Ectodermal cell (in vitro differentiated cells): ENCODE measurements at regions not wholly inside any gene's neighbourhood (a gene's known extent, or its start where the extent isn't known, plus 50 kb on each side); places are given as distances from the start of the nearest gene placed in this dataset.

Source experiments
- H3K27ac ChIP-seq: 2 replicates; pipeline ENCODE4 v1.7.0; 2013; ENCODE audit warnings: mild to moderate bottlenecking, low read depth, low read length; ENCODE audit not compliant: insufficient read depth, poor library complexity, severe bottlenecking
- H3K27me3 ChIP-seq: 2 replicates; pipeline ENCODE4 v1.7.0; 2013; ENCODE audit warnings: mild to moderate bottlenecking, low read length; ENCODE audit not compliant: insufficient read depth, control insufficient read depth, poor library complexity, severe bottlenecking
- H3K36me3 ChIP-seq: one replicate; pipeline ENCODE4 v1.7.0; 2013; ENCODE audit warnings: low read length; ENCODE audit not compliant: control insufficient read depth, insufficient read depth
- H3K4me1 ChIP-seq: one replicate; pipeline ENCODE4 v1.7.0; 2013; ENCODE audit warnings: low read length; ENCODE audit not compliant: control insufficient read depth, insufficient read depth
- H3K4me3 ChIP-seq: 2 replicates; pipeline ENCODE4 v1.7.0; 2013; ENCODE audit warnings: low read depth, low read length, control low read depth; ENCODE audit not compliant: insufficient read depth
- H3K9me3 ChIP-seq: 2 replicates; pipeline ENCODE4 v1.7.0; 2013; ENCODE audit warnings: mild to moderate bottlenecking, low read length, moderate library complexity; ENCODE audit not compliant: control insufficient read depth
- WGBS, 2 experiments: methylation state at CpG; one replicate each; pipeline ENCODE4 v1.1.7; 2013; ENCODE audit warnings: missing lambda C conversion rate in 2 of 2; 5-methylcytosine and 5-hydroxymethylcytosine counted together

- Histone ChIP-seq H3K9me3 (no peaks in the 10 kb centered on the region), H3K4me3 (no peak overlapping the region), H3K27me3 (no peaks in the 10 kb centered on the region), H3K4me1 (peaks cover 9% of the 10 kb centered on the region), H3K36me3 (no peaks in the 10 kb centered on the region), H3K27ac (no peak overlapping the region)
- WGBS, 2 experiments, result 77 to 83% methylated on average over 2 of the region's 2 CpGs
Measured at GRCh38 chr15:69898243-69898642, 199.5 kb downstream of the TLE3 start.

GRCh38 chr15:69902414-69903062, 195.2 kb downstream of the TLE3 start:
- no peak overlapping the region for H3K4me3 ChIP-seq
- H3K27ac ChIP-seq, result no peak overlapping the region
- 93 to 97% methylated on average over 7 of the region's 7 CpGs for WGBS, 2 experiments
- no peaks in the 10 kb centered on the region for H3K4me1 ChIP-seq
- no peaks in the 10 kb centered on the region for H3K27me3 ChIP-seq
- no peaks in the 10 kb centered on the region for H3K36me3 ChIP-seq
- H3K9me3 ChIP-seq, result no peaks in the 10 kb centered on the region

- WGBS, 2 experiments, result 79 to 82% methylated on average over 10 to 11 of the region's 11 CpGs
- H3K27ac ChIP-seq, result no peak overlapping the region
- no peaks in the 10 kb centered on the region for H3K27me3 ChIP-seq
- H3K4me1 ChIP-seq, result no peaks in the 10 kb centered on the region
- no peaks in the 10 kb centered on the region for H3K36me3 ChIP-seq
- H3K4me3 ChIP-seq, result no peak overlapping the region
- no peaks in the 10 kb centered on the region for H3K9me3 ChIP-seq
Measured at GRCh38 chr15:69903470-69904469, 193.9 kb downstream of the TLE3 start.

- 87 to 92% methylated on average over 10 to 11 of the region's 11 CpGs for WGBS, 2 experiments
- H3K27ac ChIP-seq, result no peak overlapping the region
- H3K9me3 ChIP-seq, result no peaks in the 10 kb centered on the region
- H3K4me1 ChIP-seq, result peaks cover 22% of the 10 kb centered on the region
- no peak overlapping the region for H3K4me3 ChIP-seq
- no peaks in the 10 kb centered on the region for H3K36me3 ChIP-seq
- no peaks in the 10 kb centered on the region for H3K27me3 ChIP-seq
Measured at GRCh38 chr15:69906256-69907185, 191.2 kb downstream of the TLE3 start.

GRCh38 chr15:69908060-69908459, 189.7 kb downstream of the TLE3 start:
- Histone ChIP-seq H3K27me3 (peaks cover 5% of the 10 kb centered on the region), H3K9me3 (no peaks in the 10 kb centered on the region), H3K4me3 (no peak overlapping the region), H3K27ac (no peak overlapping the region), H3K4me1 (peaks cover 27% of the 10 kb centered on the region), H3K36me3 (no peaks in the 10 kb centered on the region)
- WGBS, 2 experiments, result 96 to 97% methylated on average over 1 of the region's 1 CpG

- Histone ChIP-seq H3K4me1 (peaks cover 35% of the 10 kb centered on the region), H3K4me3 (no peak overlapping the region), H3K27me3 (peaks cover 7% of the 10 kb centered on the region), H3K36me3 (no peaks in the 10 kb centered on the region), H3K9me3 (no peaks in the 10 kb centered on the region), H3K27ac (no peak overlapping the region)
- 92% methylated on average over 15 of the region's 15 CpGs for WGBS, 2 experiments
Measured at GRCh38 chr15:69908590-69909420, 188.9 kb downstream of the TLE3 start.

- Histone ChIP-seq H3K4me1 (peaks cover 46% of the 10 kb centered on the region), H3K9me3 (no peaks in the 10 kb centered on the region), H3K27me3 (peaks cover 10% of the 10 kb centered on the region), H3K27ac (no peak overlapping the region), H3K36me3 (no peaks in the 10 kb centered on the region), H3K4me3 (no peak overlapping the region)
- 80 to 82% methylated on average over 7 of the region's 7 CpGs for WGBS, 2 experiments
Measured at GRCh38 chr15:69909719-69910444, 187.8 kb downstream of the TLE3 start.

- Histone ChIP-seq H3K4me1 (peaks cover 48% of the 10 kb centered on the region), H3K27me3 (peaks cover 10% of the 10 kb centered on the region), H3K4me3 (no peak overlapping the region), H3K9me3 (no peaks in the 10 kb centered on the region), H3K27ac (no peak overlapping the region), H3K36me3 (no peaks in the 10 kb centered on the region)
- WGBS, 2 experiments, result 1 to 2% methylated on average over 2 of the region's 2 CpGs
Measured at GRCh38 chr15:69910514-69910913, 187.2 kb downstream of the TLE3 start.

GRCh38 chr15:69912116-69912515, 185.6 kb downstream of the TLE3 start:
- Histone ChIP-seq H3K9me3 (no peaks in the 10 kb centered on the region), H3K4me1 (peaks cover 59% of the 10 kb centered on the region), H3K27ac (no peak overlapping the region), H3K4me3 (no peak overlapping the region), H3K36me3 (no peaks in the 10 kb centered on the region), H3K27me3 (peaks cover 10% of the 10 kb centered on the region)
- 90 to 95% methylated on average over 3 of the region's 3 CpGs for WGBS, 2 experiments
